HG02852 (cell line): ENCODE measurements at regions not wholly inside any gene's neighbourhood (a gene's known extent, or its start where the extent isn't known, plus 50 kb on each side); places are given as distances from the start of the nearest gene placed in this dataset.

Source experiments
- ATAC-seq: cut with Tn5 transposase; IDR thresholded peaks from one replicate; pipeline ENCODE4 v1.9.1; 2021; ENCODE audit warnings: mild to moderate bottlenecking, moderate library complexity; ENCODE audit not compliant: unreplicated experiment

DNA sequence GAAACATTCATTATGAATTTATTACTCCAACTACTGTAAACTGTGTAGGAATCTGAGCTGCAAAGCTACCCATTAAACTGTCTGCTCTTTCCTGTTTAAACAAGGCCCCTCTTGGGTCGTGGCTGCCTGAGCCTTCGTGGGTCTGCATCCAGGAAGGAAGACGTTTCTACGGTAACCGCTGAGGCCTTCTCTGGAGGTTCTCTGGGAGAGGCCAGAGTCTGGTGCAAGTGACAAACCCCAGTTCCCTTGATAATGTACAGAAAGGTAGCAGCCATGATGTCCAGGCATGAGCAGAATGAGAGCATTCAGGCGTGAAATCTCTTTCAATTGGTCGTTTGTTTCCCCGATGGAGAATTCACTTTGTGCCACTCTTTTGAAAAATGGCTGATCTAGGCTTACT lies 350.2 kb downstream of the PLPP3 start:
- ATAC-seq: no peak

DNA sequence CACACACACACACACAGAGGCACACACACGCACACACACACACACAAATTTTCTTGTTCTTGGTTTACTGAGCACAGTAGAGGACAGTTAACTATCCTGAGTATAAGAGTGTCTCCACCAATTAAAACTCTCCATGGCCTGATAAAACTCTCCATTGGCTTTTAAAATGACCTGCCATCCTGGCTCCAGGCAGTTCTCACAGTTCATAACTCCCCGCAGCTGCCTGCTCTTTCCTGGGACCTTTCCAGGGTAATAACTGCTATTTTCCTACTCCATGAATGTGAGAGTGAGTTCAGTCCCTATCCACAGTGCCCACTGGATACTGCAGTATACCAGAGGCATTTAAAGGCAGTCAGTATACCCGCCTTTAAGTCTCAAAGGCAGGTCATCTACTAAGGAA lies 351.5 kb downstream of the PLPP3 start:
- ATAC-seq: no peak

DNA sequence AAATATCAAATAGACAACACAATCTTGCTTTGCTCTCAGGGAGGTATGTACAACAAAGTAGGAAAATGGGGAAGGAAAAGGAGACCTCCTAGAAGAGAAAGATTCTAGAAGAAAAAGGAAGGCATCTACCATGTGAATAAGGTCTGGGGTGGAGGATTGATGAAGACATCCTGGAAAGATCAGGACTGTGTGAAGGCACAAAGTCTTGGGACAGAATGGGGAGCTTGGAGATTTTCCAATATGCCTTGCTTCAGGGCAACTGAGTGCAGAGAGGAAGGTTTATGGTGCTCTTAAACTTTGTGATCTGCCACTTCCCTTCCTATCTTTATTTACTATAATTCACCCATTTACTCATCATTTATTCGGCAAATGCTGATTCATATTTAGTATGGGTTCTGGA lies 352.0 kb downstream of the PLPP3 start:
- no peak for ATAC-seq

DNA sequence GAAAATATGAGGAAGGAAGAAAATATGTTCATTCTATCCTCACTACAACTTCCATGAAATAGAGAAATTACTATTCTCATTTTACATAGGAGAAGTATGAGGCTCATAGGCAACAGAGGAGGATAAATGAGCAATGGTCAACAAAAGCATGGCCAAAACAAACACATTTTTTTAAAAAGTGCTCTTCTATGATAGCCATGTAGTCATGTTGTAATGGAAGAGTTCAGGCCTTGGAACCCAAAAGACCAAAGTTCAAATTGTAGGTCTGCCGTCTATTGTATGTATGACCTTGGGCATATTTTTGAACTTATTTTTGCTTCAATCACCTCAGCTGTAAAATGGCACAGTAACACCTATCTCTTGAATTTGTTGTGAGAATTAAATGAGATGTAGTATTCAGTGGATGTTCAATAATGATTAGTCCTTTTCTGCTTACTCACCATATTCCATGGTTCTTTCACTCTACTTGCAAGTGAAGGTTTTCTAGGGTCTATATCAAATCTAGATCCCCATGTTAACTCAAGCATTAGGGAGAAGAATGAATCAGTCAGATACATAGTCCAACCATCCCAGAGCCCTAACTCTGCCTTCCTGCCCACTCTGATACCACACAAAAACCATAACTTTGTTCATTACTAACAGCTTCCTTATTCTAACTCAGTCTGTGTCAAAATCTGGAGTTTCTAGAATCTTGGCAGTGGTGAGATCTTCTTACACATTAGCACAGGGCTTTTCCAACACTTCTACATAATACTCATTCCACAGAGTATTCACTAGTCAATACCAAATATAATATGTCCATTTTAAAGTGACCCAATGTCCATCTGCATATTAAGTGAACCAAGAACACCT lies 353.2 kb downstream of the PLPP3 start:
- no peak for ATAC-seq

DNA sequence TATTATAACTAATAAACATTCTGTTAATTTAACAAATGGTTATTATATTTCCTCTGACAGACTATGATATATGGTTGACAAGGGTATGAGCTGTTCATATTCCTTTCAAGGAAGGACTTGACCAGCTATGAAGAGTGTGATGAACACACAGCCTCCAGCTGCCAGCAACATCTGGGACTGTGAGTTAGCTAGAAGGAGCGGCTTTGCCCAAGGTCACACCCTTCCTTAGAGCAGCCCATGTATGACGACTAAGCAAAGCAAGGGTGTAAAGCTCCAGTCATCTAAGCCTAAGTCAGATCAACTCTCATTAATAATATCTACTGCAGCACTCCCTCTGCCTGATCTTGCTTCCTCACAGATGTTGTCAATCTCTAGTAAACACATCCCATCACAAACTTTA lies 355.4 kb downstream of the PLPP3 start:
- ATAC-seq: no peak

GRCh38 chr1:56222914-56223540 lies 356.3 kb downstream of the PLPP3 start:
- ATAC-seq: no peak

DNA sequence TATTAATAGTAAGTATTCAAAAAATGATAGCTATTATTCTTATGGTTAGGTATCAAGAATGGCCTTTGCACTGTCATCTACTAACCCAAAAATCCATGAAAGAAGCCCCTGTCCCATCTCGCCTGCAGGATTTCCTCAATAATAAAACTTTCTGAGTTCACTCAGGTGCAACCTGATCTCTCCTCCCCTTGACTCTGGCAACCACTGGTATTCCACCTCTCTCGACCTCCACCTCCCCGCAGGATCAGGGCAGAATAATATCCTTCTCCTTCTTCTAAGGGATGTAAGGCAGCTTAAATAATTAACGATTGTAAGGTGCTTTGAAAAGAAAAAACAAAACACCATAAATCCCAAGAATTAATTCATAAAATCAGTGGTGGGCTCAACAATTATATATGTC lies 359.3 kb downstream of the PLPP3 start:
- no peak for ATAC-seq

DNA sequence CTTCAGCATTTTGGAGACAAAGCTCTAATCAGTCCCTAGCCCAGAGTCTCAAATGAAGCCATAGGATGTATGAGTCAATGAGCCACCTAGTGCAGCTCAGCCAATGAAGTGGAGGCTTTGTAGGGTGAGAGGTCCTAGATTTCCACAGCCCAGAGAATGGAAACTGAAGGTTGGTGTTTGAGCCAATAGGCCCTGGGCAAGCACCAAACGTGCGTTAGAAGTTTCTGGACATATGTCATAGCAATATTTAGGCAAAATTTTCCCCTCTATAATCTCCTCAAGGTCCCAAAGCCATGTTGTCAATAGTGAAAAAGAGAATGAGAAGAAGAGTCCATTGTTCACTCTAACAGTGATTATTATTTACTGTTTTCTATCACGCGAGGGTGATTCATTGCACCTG lies 361.3 kb downstream of the PLPP3 start:
- no peak for ATAC-seq

- no peak for ATAC-seq
Measured at GRCh38 chr1:56216218-56216617, 363.1 kb downstream of the PLPP3 start.

DNA sequence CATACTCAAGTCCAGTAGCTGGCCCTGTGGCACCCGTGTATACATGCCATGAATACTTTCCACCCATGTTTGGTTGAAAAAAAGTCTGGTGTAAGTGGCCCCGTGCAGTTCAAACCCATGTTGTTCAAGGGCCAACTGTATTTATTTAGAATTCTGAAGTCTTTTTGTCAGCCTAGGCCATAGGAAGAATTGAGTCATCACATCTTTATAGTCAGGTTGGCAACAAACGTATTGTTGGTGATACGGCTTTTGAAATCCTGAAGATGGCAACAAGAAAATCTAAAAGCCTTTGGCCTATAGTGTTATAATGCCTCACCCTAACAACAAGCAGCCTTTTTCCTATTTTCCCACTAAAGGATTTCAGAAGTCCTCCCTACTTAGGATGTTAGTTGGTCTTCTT lies 363.6 kb downstream of the PLPP3 start:
- ATAC-seq: no peak

GRCh38 chr1:56215086-56215485 lies 364.3 kb downstream of the PLPP3 start:
- no peak for ATAC-seq

GRCh38 chr1:56213068-56213467 lies 366.3 kb downstream of the PLPP3 start:
- ATAC-seq: no peak

- no peak for ATAC-seq
Measured at GRCh38 chr1:56212143-56212542, 367.2 kb downstream of the PLPP3 start.

- ATAC-seq: no peak
Measured at GRCh38 chr1:56206391-56206790, 373.0 kb downstream of the PLPP3 start.

GRCh38 chr1:56204206-56204605 lies 375.2 kb downstream of the PLPP3 start:
- no peak for ATAC-seq

GRCh38 chr1:56202796-56203492 lies 376.4 kb downstream of the PLPP3 start:
- no peak for ATAC-seq

DNA sequence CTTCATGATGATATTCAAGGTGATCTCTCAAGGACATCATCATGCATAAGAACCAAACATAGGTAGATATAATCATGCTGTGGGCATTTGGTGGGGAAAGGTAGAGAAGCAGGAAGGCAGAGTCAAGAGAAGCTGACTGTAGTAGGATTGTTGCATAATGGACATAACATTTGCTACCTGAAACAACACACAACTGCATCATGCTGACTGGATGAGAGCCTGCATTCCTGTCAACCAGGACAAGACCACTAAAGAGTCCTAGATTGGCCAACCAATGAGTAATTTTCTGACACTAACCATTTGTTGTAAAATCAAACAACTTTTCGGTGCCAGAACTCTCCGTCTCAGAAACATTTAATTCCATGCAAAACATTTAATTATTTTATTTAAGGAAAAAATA lies 377.2 kb downstream of the PLPP3 start:
- ATAC-seq: no peak

DNA sequence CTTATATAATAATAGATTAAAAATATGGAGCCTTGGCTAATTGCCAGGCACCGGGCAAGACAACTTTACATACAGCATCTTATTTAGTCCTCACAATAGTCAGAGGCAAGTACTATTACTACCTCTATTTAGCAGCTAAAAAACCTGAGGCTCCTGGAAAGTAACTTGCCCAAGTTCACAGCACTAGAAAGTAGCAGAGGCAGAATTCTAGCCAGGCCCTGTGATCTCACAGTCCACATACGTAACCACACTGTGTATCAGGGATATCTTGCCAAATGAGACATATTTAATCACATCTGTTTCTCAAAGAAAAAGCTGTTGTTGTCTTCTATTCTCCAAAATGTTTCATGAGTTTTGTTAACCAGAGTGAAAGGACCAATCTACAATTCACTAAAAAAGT lies 378.5 kb downstream of the PLPP3 start:
- ATAC-seq: no peak

- no peak for ATAC-seq
Measured at GRCh38 chr1:56200442-56200841, 378.9 kb downstream of the PLPP3 start.

GRCh38 chr1:56199956-56200355 lies 379.4 kb downstream of the PLPP3 start:
- ATAC-seq: no peak

DNA sequence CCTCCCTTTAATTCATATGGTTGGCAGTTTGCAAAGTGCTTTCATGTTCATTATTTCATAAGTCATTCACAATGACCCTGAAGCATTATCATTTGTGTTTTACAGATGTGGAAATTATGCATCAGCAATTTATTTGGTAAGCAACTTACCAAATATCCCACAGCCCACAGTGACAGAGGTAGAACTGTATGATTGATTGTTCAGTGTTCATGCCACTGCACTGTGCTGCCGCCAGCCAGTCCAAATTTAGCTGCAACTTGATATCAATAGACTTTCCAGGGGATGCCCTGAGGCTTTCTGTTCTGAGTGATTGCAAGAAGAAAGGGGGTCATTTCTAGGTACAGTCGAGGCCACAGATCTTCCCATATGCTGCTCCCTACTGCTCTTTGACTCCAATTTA lies 380.3 kb downstream of the PLPP3 start:
- ATAC-seq: no peak

DNA sequence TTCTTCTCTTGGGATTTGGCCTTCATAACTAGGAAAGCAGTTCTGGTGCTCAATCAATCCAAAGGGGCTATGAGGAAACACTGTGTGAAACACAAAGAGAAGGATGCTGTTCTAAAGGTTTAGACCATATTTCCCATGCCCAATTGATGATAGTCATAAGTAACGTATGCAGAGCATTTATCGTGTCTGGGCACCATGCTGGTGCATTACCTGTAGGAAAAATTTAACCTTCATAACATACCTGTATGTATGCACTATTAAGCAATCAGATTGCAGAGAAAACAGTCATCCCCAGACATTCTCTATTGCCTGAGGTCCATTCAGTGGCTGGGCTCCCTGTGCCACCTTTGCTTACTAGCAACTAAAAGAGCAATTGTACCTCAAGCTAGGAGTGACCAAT lies 381.4 kb downstream of the PLPP3 start:
- ATAC-seq: no peak
